SU-DHL-6 (cell line): ENCODE measurements at regions not wholly inside any gene's neighbourhood (a gene's known extent, or its start where the extent isn't known, plus 50 kb on each side); places are given as distances from the start of the nearest gene placed in this dataset.

Source experiments
- CTCF ChIP-seq: fragments of 200-600 bp; sonication (generic); IDR thresholded peaks from one replicate; pipeline ENCODE4 v1.5.1; 2017; ENCODE audit warnings: antibody characterized with exemption, mild to moderate bottlenecking, low read length, moderate library complexity; ENCODE audit not compliant: insufficient read depth, poor library complexity, severe bottlenecking
- EZH2phosphoT487 ChIP-seq: fragments of 200-600 bp; sonication (generic), shearing (Covaris generic); conservative IDR thresholded peaks from 2 replicates; pipeline ENCODE4 v1.6.1; 2018; ENCODE audit warnings: mild to moderate bottlenecking, antibody characterized with exemption, low read length, moderate library complexity, mixed read lengths

DNA sequence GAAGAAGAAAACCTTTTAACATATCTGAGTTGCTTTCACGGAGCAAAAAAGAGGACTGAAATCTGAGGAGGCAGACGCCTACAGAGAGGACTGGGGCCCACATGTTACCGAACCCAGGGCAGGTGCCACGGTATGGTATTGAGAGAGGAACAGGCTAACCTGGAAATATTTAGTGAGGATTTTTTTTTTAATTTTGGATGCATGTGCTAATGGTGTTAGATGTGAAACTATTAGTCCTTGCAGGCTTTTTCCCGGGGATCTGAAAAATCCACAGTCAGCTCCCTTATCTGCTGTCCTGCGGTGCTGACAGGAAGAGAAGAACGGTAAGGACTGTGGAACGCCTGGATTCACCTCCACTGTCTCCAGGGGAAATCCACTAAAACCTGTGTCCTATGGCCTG is 819.7 kb downstream of the TMEM121 start:
- no peak for TF ChIP-seq CTCF
- no peak for TF ChIP-seq EZH2phosphoT487
